Stimulated activated CD4-positive, alpha-beta T cell treated with anti-CD3 and anti-CD28 coated beads, TNF-alpha, amount 100 ng/mL, for 48 hours (primary cell): ENCODE measurements at regions not wholly inside any gene's neighbourhood (a gene's known extent, or its start where the extent isn't known, plus 50 kb on each side); places are given as distances from the start of the nearest gene placed in this dataset.
"Not testable (repeated sequence)": the region's sequence is repeated elsewhere in the genome, so short reads cannot be mapped to it uniquely, and the experiment has no call there.

Source experiments
- DNase-seq, 3 donors: peaks; one replicate each; pipeline ENCODE4 v3.0.0-alpha.2; 2020; ENCODE audit warnings: low read depth in 3 of 3

DNA sequence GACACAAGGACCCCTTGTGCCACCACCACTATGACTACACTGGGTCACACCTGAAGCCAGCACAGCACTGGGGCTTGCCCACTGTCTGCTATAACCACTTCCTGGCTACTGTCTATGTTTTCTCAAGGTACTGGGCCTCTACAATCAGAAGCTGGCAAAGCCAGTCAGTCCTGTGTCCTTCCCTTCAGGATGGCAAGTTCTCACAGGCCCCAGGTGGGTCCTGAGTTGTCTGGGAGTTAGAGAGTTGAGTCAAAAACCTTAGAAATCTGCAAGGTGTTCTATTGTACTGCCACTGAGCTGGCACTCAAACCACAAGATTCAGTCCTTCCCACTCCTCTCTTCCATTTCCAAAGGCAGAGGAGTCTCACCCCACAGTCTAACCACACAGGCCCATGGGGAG lies 705.5 kb downstream of the IPMK start:
- DNase-seq: no peak

DNA sequence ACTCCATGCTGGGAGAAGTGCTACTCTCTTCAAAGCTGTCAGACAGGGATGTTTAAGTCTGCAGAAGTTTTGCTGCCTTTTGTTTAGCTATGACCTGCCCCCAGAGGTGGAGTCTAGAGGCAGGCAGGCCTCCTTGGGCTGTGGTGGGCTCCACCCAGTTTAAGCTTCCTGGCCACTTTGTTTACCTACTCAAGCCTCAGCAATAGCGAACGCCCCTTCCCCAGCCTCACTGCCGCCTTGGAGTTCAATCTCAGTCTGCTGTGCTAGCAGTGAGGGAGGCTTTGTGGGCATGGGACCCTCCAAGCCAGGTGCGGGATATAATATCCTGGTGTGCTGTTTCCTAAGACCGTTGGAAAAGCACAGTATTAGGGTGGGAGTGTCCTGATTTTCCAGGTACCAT lies 715.9 kb downstream of the IPMK start:
- DNase-seq: not testable (repeated sequence)

GRCh38 chr10:57535306-57535705 lies 732.4 kb downstream of the IPMK start:
- DNase-seq: no peak

GRCh38 chr10:57513637-57514036 lies 754.1 kb downstream of the IPMK start:
- no peak for DNase-seq

GRCh38 chr10:57507788-57508187 lies 759.9 kb downstream of the IPMK start:
- no peak for DNase-seq

DNA sequence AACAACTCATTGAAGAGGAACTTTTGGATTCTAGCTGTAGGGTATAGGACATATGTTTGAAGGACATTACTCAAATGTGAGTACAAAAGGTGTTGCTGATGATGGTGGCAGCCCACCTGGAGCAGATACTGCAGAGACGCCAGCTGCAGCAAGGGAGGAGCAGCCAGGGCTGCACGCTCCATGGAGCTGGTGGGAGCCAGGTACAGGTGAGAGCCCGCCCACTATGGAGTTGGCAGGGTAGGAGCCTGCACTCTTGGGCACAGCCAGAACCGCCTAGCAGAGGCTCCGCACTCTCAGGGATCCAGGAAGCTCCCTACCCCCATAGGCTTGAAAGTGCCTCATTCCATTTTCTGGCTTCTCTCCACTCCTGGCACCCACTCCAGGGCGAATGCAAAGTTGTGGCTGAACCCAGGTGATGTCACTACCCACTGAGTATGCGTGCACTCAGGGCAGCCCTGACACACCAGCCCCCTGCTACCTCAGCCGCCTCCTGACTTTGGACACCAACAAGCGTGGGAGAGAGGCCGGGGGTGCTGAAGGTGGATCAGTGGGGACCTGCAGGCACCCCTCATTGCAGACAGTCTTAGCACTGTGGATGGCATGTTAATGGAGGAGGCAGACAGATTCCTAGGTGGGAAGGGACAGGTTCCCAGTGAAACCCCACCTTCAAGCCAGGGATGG lies 761.1 kb downstream of the IPMK start:
- no peak for DNase-seq

GRCh38 chr10:57494486-57494885 lies 773.2 kb downstream of the IPMK start:
- no peak for DNase-seq

DNA sequence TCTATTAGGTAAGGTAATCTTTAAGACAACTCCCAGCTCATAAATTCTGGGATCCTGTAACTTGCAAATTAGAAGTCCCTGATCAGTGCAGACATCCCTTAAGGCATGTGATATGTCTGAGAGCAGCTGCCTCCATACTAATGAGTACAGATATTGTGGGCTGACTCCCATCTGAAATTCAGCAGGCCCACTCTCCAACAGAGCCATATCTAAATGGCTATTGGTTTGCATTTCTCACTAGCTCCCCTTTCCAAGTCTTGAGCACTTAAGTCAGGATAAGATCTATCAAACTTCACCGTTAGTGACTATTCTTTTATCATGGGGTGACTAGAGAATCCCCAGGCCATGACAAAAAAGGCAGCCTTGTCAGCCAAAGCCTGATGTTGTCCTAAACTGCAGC lies 785.4 kb downstream of the IPMK start:
- no peak for DNase-seq

DNA sequence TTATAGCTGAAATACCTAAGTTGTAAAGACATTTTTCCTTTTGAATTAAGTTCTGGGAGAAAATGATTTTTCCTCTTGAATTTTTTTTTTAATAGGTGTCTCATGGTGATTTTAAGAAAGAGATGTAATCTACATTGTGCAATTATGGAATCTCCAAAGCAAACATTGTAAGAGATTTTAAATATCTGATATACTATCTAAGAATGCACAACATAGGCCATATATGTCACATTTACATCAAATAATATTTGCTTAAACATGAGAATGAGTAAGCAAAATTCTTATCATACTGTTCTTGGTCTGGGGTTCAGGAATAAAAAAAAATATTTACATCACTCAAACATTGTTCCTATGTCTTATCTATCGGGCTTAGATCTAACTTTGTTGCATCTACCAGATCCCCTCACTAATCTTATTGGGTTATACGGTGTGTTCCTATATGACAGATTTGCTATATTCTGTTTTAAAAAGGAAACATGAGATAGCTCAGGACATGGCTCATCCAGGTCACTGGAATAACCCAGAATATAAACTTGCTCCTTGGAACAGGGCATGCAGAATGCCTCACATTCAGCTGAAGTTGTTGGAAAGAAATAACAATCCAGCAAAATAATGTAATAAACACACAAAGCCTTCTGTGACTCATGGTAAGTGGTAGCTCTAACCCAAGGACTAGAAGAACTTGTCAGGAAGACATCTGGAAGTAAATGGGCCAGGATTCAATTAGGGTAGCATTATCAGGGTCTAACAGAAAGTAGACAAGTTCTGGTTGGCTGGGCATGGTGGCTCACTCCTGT lies 794.7 kb downstream of the IPMK start:
- no peak for DNase-seq

DNA sequence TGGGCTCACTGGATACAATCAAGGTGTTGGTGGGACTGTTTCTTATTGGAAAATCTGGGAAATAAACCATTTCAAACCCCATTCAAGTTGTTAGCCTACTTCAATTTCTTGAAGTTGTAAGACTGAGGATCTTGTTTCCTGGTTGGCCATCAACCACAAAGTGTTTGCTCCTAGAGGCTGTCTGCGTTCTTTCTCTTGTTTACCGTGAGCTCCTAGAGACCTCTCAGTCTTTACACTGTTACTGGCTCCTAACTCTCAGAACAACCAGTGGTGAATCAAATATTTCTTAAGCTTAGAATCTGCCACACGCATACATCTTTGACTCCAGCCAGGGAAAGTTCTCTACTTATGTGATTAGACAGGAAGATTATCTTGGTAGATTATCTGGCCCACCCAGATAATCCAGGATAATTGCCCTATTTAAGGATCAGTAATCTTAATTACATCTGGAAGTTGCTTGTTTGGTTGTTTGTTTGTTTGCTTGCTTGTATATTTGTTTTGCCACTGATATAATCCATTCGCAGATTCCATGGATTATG lies 798.7 kb downstream of the IPMK start:
- no peak for DNase-seq

DNA sequence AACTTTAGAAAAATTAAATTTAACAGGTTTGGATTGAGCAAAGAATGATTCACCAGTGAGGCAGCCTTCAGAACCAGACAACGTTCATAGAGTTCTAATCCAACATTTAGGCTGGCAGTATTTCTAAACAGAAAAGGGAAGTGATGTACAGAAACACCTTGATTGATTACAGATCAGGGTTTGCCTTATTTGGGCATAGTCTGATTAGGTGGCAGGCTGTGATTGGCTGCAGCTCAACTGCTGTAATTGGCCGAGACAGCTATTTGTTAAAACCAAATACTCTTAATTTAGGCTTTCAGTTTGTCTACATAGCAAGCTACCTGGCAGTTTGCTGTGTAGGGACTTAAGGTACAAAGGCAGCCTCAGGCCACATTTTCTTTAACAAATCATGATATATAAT lies 802.5 kb downstream of the IPMK start:
- no peak for DNase-seq

DNA sequence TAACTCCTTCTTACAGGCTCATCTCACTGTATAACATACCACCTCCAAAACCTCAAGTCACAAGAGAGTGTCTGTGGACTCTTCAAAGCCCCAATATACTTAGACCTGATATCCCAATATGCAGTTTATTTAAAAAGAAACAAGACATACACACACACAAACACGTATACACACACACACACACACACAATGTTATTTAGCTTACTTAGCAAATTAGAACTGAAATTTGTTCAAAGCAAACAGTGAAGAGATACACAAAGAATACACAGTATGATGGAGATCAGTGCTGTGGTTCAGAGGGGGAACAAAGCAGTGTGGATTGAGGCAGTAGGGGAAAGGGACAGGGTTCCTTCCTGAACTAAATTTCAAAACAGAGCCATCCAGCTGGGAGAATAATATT lies 807.2 kb downstream of the IPMK start:
- DNase-seq: no peak

- no peak for DNase-seq
Measured at GRCh38 chr10:57457972-57458512, 809.7 kb downstream of the IPMK start.

- no peak for DNase-seq
Measured at GRCh38 chr10:57430376-57430775, 837.3 kb downstream of the IPMK start.

- DNase-seq: no peak
Measured at GRCh38 chr10:57420881-57421280, 846.8 kb downstream of the IPMK start.

- no peak for DNase-seq
Measured at GRCh38 chr10:57418476-57418875, 849.2 kb downstream of the IPMK start.

- DNase-seq: no peak
Measured at GRCh38 chr10:57395923-57396322, 871.8 kb downstream of the IPMK start.

DNA sequence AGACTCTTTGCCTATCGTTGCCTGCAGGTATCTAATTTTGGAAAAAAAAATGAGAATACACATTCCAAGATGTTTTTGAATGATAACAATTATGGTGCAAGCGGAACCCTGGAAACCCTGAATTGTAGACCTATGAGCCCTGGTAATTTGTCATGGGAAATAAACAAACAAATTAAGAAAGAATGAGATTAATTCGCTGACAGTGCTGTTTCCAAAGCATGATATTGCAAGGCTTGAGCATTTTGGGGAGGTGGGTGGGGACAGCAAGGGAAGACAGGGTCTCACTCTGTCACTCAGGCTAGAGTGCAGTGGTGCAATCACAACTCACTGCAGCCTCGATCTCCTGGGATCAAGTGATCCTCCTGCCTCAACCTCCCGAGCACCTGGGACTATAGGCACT lies 900.3 kb downstream of the IPMK start:
- no peak for DNase-seq

DNA sequence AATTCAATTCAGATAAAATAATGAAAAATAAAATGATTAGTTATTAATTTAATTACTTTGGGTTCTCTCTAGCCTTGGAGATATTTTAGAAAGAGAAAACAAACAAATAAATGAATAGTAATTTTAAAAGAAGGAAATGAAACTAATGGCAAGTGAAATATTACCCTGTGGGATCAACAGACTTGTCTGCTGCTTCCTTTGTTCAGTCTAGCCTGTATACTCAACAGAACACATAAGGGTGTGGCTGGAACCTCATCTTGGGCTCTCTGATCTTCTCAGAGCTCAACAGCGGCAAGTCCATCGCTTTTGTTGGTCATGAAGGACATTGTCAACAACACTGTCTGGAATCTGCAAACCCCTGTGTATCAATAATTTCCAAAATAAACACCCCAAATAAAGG lies 904.9 kb downstream of the IPMK start:
- no peak for DNase-seq

DNA sequence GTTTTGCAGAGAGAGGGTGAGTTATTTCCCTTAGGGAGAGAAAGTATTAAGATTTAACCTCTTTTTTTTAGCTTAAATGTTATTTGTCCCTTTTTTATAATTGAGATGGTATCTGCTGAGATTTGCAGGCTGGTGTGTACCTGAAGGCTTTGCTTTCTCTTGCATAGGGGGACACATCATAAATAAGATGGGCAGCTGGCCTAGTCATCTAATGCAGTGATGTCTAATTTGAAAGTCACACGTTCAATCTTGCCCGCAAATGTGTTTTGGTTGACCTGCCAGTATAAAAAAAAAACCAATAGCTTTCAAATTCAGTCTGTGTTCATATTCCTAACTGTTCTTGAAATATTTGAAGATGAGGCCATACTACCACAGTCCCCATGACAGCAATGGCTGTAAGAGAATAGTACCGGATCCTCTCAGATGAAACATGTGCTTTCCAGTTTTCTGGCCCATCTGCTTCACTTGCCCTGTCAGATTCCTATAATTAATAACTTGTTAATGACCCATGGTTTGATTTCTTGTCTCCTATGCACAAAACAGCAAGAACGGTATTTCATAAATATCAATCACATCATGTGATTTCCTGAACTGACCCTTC lies 914.2 kb downstream of the IPMK start:
- DNase-seq: no peak

DNA sequence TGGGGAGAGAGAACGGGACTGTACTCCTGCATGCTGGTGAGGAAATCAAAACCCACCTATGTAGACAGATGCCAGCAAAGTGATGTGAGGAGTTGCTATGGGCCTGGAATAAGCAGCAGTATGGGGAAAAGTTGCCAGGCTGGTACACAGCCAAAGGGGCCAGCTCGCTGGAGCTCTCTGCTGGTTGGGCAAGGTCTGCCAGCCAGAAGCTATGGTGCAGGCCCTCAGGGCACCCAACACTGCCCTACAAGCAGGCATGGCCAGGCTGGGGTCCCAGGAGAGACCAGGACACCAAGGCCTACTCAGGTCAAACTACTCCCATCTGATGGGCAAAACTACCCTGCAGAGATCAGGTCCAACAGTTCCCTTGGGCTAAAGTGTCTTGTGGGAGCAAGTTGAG lies 916.6 kb downstream of the IPMK start:
- DNase-seq: no peak

DNA sequence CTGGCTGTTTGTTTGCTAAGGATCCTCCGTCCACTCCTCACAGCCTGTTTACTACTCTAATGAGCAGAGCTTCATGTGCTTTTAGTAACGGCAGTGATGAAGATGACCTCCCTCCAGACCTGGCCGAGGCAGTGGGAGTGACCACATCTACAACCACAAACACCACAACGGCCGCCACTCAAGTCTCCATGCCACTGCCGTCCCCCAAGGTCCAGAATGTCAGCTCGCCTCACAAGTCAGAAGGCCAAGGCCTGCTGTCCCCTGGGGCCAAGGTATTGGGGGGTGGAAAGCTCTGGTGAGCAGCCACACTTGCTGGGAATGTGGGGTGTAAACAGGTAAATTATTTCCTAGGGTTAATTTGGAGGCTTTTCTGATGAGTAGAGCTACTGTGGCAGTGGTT lies 926.4 kb downstream of the IPMK start:
- DNase-seq: no peak
